SU-DHL-6 (cell line): ENCODE measurements at regions not wholly inside any gene's neighbourhood (a gene's known extent, or its start where the extent isn't known, plus 50 kb on each side); places are given as distances from the start of the nearest gene placed in this dataset.

Experiments
- H2AFZ ChIP-seq: fragments of 200-600 bp; sonication (generic); 2 replicates; pipeline ENCODE4 v1.6.1; 2014; ENCODE audit warnings: low read depth, mild to moderate bottlenecking, moderate library complexity, mixed read lengths, antibody characterized with exemption, low read length; ENCODE audit not compliant: severe bottlenecking
- H3F3A ChIP-seq: fragments of 200-600 bp; shearing (Covaris generic); 2 replicates; pipeline ENCODE4 v1.6.0; 2016; ENCODE audit warnings: antibody characterized with exemption, mild to moderate bottlenecking; ENCODE audit not compliant: insufficient read depth
- H3K27ac ChIP-seq: fragments of 200-600 bp; sonication (generic); 2 replicates; pipeline ENCODE4 v1.5.1; 2016; ENCODE audit warnings: low read depth, mild to moderate bottlenecking, low read length, moderate library complexity, mixed read lengths
- H3K27me3 ChIP-seq: fragments of 200-600 bp; sonication (generic), shearing (Covaris generic); 2 replicates; pipeline ENCODE4 v1.6.0; 2014; ENCODE audit warnings: mild to moderate bottlenecking, low read length
- H3K36me3 ChIP-seq: fragments of 200-600 bp; sonication (generic); 2 replicates; pipeline ENCODE4 v1.6.1; 2014; ENCODE audit warnings: mild to moderate bottlenecking, low read length, mixed read lengths
- H3K4me2 ChIP-seq: fragments of 300-600, 200-600 bp; shearing (Covaris generic), sonication (generic); 2 replicates; pipeline ENCODE4 v1.6.0; 2014; ENCODE audit warnings: low read length, low read depth, mild to moderate bottlenecking; ENCODE audit not compliant: poor library complexity, severe bottlenecking
- H3K4me3 ChIP-seq: fragments of 200-600 bp; sonication (generic); 2 replicates; pipeline ENCODE4 v1.5.1; 2014; ENCODE audit warnings: antibody characterized with exemption, low read length, mild to moderate bottlenecking, mixed read lengths; ENCODE audit not compliant: insufficient read depth, poor library complexity, severe bottlenecking
- H3K79me2 ChIP-seq: fragments of 200-600 bp; sonication (generic); 2 replicates; pipeline ENCODE4 v1.6.1; 2014; ENCODE audit warnings: mild to moderate bottlenecking, low read length, moderate library complexity; ENCODE audit not compliant: insufficient read depth
- H3K9ac ChIP-seq: fragments of 200-600 bp; sonication (generic); 2 replicates; pipeline ENCODE4 v1.7.0; 2014; ENCODE audit warnings: mild to moderate bottlenecking, low read length
- H3K9me2 ChIP-seq: fragments of 200-600 bp; sonication (generic); replicated peaks from 2 replicates; pipeline ENCODE4 v1.6.1; 2014; ENCODE audit warnings: low read length; ENCODE audit not compliant: insufficient read depth
- H3K9me3 ChIP-seq: fragments of 200-600 bp; sonication (generic); 2 replicates; pipeline ENCODE4 v1.6.1; 2014; ENCODE audit warnings: low read length, mixed read lengths; ENCODE audit not compliant: insufficient read depth
- H4K20me1 ChIP-seq: fragments of 200-600 bp; sonication (generic); 2 replicates; pipeline ENCODE4 v1.6.1; 2014; ENCODE audit warnings: low read depth, mild to moderate bottlenecking, antibody characterized with exemption, low read length, moderate library complexity, mixed read lengths
- CTCF ChIP-seq: fragments of 200-600 bp; sonication (generic); IDR thresholded peaks from one replicate; pipeline ENCODE4 v1.5.1; 2017; ENCODE audit warnings: antibody characterized with exemption, mild to moderate bottlenecking, low read length, moderate library complexity; ENCODE audit not compliant: insufficient read depth, poor library complexity, severe bottlenecking
- EZH2phosphoT487 ChIP-seq: fragments of 200-600 bp; sonication (generic), shearing (Covaris generic); conservative IDR thresholded peaks from 2 replicates; pipeline ENCODE4 v1.6.1; 2018; ENCODE audit warnings: mild to moderate bottlenecking, antibody characterized with exemption, low read length, moderate library complexity, mixed read lengths

GRCh38 chr12:102689701-102690100, 209.3 kb upstream of the IGF1 start:
- Histone ChIP-seq H3K9me3 (no peaks in the 10 kb centered on the region), H3K79me2 (no peaks in the 10 kb centered on the region), H3K36me3 (no peaks in the 10 kb centered on the region), H3K4me2 (no peak overlapping the region), H2AFZ (no peak overlapping the region), H3K27me3 (no peaks in the 10 kb centered on the region), H3K27ac (no peak overlapping the region), H3F3A (no peaks in the 10 kb centered on the region), H3K9me2 (no peaks in the 10 kb centered on the region), H3K9ac (no peak overlapping the region), H3K4me3 (no peak overlapping the region), H4K20me1 (no peaks in the 10 kb centered on the region)
- TF ChIP-seq EZH2phosphoT487 (no peak), CTCF (no peak)

GRCh38 chr12:102687523-102687922, 207.2 kb upstream of the IGF1 start:
- H3K9ac ChIP-seq: no peak overlapping the region
- TF ChIP-seq EZH2phosphoT487 (no peak), CTCF (no peak)
- H3K79me2 ChIP-seq: no peaks in the 10 kb centered on the region
- H3K27me3 ChIP-seq: no peaks in the 10 kb centered on the region
- no peaks in the 10 kb centered on the region for H3F3A ChIP-seq
- no peak overlapping the region for H3K27ac ChIP-seq
- no peak overlapping the region for H2AFZ ChIP-seq
- H4K20me1 ChIP-seq: no peaks in the 10 kb centered on the region
- no peaks in the 10 kb centered on the region for H3K9me3 ChIP-seq
- no peaks in the 10 kb centered on the region for H3K9me2 ChIP-seq
- H3K4me3 ChIP-seq: no peak overlapping the region
- H3K4me2 ChIP-seq: no peak overlapping the region
- H3K36me3 ChIP-seq: no peaks in the 10 kb centered on the region

- Histone ChIP-seq H3K36me3 (no peaks in the 10 kb centered on the region), H4K20me1 (no peaks in the 10 kb centered on the region), H3K4me2 (no peak overlapping the region), H3K9ac (no peak overlapping the region), H3K27me3 (no peaks in the 10 kb centered on the region), H3F3A (no peaks in the 10 kb centered on the region), H2AFZ (no peak overlapping the region), H3K4me3 (no peak overlapping the region), H3K27ac (no peak overlapping the region), H3K79me2 (no peaks in the 10 kb centered on the region), H3K9me2 (no peaks in the 10 kb centered on the region), H3K9me3 (no peaks in the 10 kb centered on the region)
- TF ChIP-seq CTCF (no peak), EZH2phosphoT487 (no peak)
Measured at GRCh38 chr12:102685841-102686240, 205.5 kb upstream of the IGF1 start.
